Keratinocyte (primary cell): ENCODE measurements at regions not wholly inside any gene's neighbourhood (a gene's known extent, or its start where the extent isn't known, plus 50 kb on each side); places are given as distances from the start of the nearest gene placed in this dataset.

ENCODE experiments used
- CTCF ChIP-seq, 3 experiments: IDR thresholded peaks in 1 of 3; conservative IDR thresholded peaks in 1 of 3; optimal IDR thresholded peaks in 1 of 3; 2 replicates in 2 of 3; 3 replicates in 1 of 3; pipeline versions ENCODE3 to v1.5.1; 2011; ENCODE audit warnings: low read length in 3 of 3, mild to moderate bottlenecking in 3 of 3, moderate library complexity in 2 of 3, control low read depth in 1 of 3, inconsistent platforms in 1 of 3; ENCODE audit not compliant: insufficient read depth in 2 of 3; ENCODE audit errors: extremely low read depth in 1 of 3
- EZH2 ChIP-seq: IDR thresholded peaks from one replicate; pipeline ENCODE4 v1.6.1; 2012; ENCODE audit warnings: inconsistent platforms, mild to moderate bottlenecking, low read length, moderate library complexity

- TF ChIP-seq CTCF (optimal IDR thresholded peaks at IDR 0.05 in 1 of 3, IDR thresholded peaks at IDR 0.05 in 1 of 3, conservative IDR thresholded peaks at IDR 0.05 in 1 of 3; ENCODE audit: extremely low read depth in 1 of 3, insufficient read depth in 2 of 3, low read length in 3 of 3) (no peak), EZH2 (no peak)
Observed at GRCh38 chr9:73611032-73611431, 459.4 kb downstream of the ANXA1 start.
